CD4-positive, alpha-beta memory T cell (primary cell): ENCODE measurements at regions not wholly inside any gene's neighbourhood (a gene's known extent, or its start where the extent isn't known, plus 50 kb on each side); places are given as distances from the start of the nearest gene placed in this dataset.

Experiments
- CTCF ChIA-PET: fragments of 350-600 bp; sonication (Branson Sonifier 250); formaldehyde crosslinking; loops from one replicate; lab custom pipeline; 2021; ENCODE audit warnings: inconsistent platforms; ENCODE audit not compliant: partially characterized antibody; lab: Charles Lee
- POLR2A ChIA-PET: fragments of 350-600 bp; sonication (Branson Sonifier 250); formaldehyde crosslinking; loops from one replicate; lab custom pipeline; 2021; ENCODE audit not compliant: partially characterized antibody; lab: Charles Lee
- DNase-seq, 5 donors: peaks; one replicate each; pipeline versions ENCODE4 v3.0.0 to v3.0.0-alpha.2; 2020 to 2022; ENCODE audit warnings: mixed read lengths in 1 of 5
- H3K27ac ChIP-seq: one replicate; pipeline ENCODE4 v1.7.0; 2013; ENCODE audit warnings: low read depth, low read length
- H3K27me3 ChIP-seq: 2 replicates; pipeline ENCODE4 v1.7.0; 2013; ENCODE audit warnings: mild to moderate bottlenecking, low read length, moderate library complexity; ENCODE audit not compliant: insufficient read depth
- H3K36me3 ChIP-seq: 2 replicates; pipeline ENCODE4 v1.7.0; 2013; ENCODE audit warnings: mild to moderate bottlenecking, low read length, moderate library complexity; ENCODE audit not compliant: insufficient read depth
- H3K4me1 ChIP-seq: 2 replicates; pipeline ENCODE4 v1.7.0; 2013; ENCODE audit warnings: mild to moderate bottlenecking, low read length, moderate library complexity; ENCODE audit not compliant: insufficient read depth
- H3K4me3 ChIP-seq, 2 donors: one replicate each; pipeline ENCODE4 v1.7.0; 2013; ENCODE audit warnings: low read length in 2 of 2, mild to moderate bottlenecking in 1 of 2
- H3K9me3 ChIP-seq, 2 donors: one replicate each; pipeline ENCODE4 v1.7.0; 2013; ENCODE audit warnings: low read length in 2 of 2, control low read depth in 1 of 2; ENCODE audit not compliant: control insufficient read depth in 1 of 2
- H3K27ac Mint-ChIP-seq, 7 donors: one replicate each; pipeline ENCODE4 v1.8.0; 2020 to 2021; ENCODE audit warnings: mixed read lengths in 7 of 7, mild to moderate bottlenecking in 6 of 7, inconsistent platforms in 3 of 7, moderate library complexity in 3 of 7
- H3K27me3 Mint-ChIP-seq, 2 donors: one replicate each; pipeline ENCODE4 v1.8.0; 2020 to 2021; ENCODE audit warnings: mixed read lengths in 2 of 2
- H3K36me3 Mint-ChIP-seq, 2 donors: one replicate each; pipeline ENCODE4 v1.8.0; 2020 to 2021; ENCODE audit warnings: mixed read lengths in 2 of 2, inconsistent platforms in 1 of 2, mild to moderate bottlenecking in 1 of 2
- H3K4me1 Mint-ChIP-seq, 4 donors: one replicate each; pipeline ENCODE4 v1.8.0; 2020 to 2021; ENCODE audit warnings: mixed read lengths in 4 of 4, mild to moderate bottlenecking in 1 of 4
- H3K4me3 Mint-ChIP-seq, 8 donors: one replicate each; pipeline ENCODE4 v1.8.0; 2020 to 2021; ENCODE audit warnings: mixed read lengths in 8 of 8, mild to moderate bottlenecking in 7 of 8, moderate library complexity in 6 of 8, inconsistent platforms in 3 of 8
- H3K9me3 Mint-ChIP-seq, 8 donors: one replicate each; pipeline ENCODE4 v1.8.0; 2020 to 2021; ENCODE audit warnings: mixed read lengths in 8 of 8, mild to moderate bottlenecking in 5 of 8, inconsistent platforms in 3 of 8, moderate library complexity in 1 of 8
- intact Hi-C: fragments of 100-400 bp; cut with micrococcal nuclease; formaldehyde crosslinking; loops from one replicate; pipeline ENCODE4 v1.15.1; 2023

- Histone ChIP-seq H3K4me1 (no peaks in the 10 kb centered on the region), H3K36me3 (no peaks in the 10 kb centered on the region), H3K9me3 (no peaks in the 10 kb centered on the region), H3K27ac (no peak overlapping the region), H3K27me3 (no peaks in the 10 kb centered on the region), H3K4me3 (no peak overlapping the region)
- no peaks in the 10 kb centered on the region for H3K4me1 Mint-ChIP-seq
- POLR2A ChIA-PET, result no interaction called here
- no peaks in the 10 kb centered on the region for H3K27me3 Mint-ChIP-seq
- no peak for DNase-seq
- H3K27ac Mint-ChIP-seq, result no peak overlapping the region
- H3K9me3 Mint-ChIP-seq, result peaks cover 0 to 7% (median 0%) of the 10 kb centered on the region in 8 donors
- no peak overlapping the region for H3K4me3 Mint-ChIP-seq
- CTCF ChIA-PET, result no interaction called here
- H3K36me3 Mint-ChIP-seq, result no peaks in the 10 kb centered on the region
- intact Hi-C loops, result no loop called here
Measured at GRCh38 chr6:164322533-164322932, 908.0 kb downstream of the QKI start.

GRCh38 chr6:164321297-164321696 is 906.8 kb downstream of the QKI start:
- H3K27me3 Mint-ChIP-seq, result no peaks in the 10 kb centered on the region
- H3K36me3 Mint-ChIP-seq, result no peaks in the 10 kb centered on the region
- H3K4me3 ChIP-seq, result no peak overlapping the region
- no peaks in the 10 kb centered on the region for H3K4me1 ChIP-seq
- no peaks in the 10 kb centered on the region for H3K4me1 Mint-ChIP-seq
- H3K27ac ChIP-seq, result no peak overlapping the region
- intact Hi-C loops, result no loop called here
- ChIA-PET CTCF (no interaction called here), POLR2A (no interaction called here)
- no peak for DNase-seq
- H3K9me3 ChIP-seq, result no peaks in the 10 kb centered on the region
- H3K36me3 ChIP-seq, result no peaks in the 10 kb centered on the region
- H3K27ac Mint-ChIP-seq, result peak overlapping the region in 1 of 7 donors; percentile 30
- no peaks in the 10 kb centered on the region for H3K27me3 ChIP-seq
- H3K4me3 Mint-ChIP-seq, result no peak overlapping the region
- peaks cover 0 to 7% (median 0%) of the 10 kb centered on the region in 8 donors for H3K9me3 Mint-ChIP-seq

DNA sequence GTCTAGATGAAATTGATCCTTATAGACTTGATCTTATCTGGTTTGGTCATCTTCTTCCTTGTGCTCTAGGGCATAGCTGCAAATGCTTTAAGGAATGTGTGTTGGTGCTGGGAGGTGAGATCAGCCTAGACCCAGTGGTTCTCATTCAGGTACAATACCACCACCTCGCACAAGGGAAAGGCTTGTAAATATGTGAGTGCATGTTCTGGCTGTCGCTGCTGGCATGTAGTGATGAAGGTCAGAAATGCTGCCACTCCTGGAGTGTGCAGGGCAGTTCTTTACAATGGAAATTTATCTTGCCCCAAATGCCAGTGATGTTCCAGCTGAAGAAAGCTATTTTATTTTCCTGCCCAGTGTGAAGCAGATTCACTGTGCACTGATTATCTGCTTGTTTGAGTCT is 900.9 kb downstream of the QKI start:
- ChIA-PET POLR2A (no interaction called here), CTCF (no interaction called here)
- intact Hi-C loops, result no loop called here
- H3K36me3 Mint-ChIP-seq, result no peaks in the 10 kb centered on the region
- no peaks in the 10 kb centered on the region for H3K27me3 ChIP-seq
- no peak overlapping the region for H3K27ac Mint-ChIP-seq
- no peaks in the 10 kb centered on the region for H3K36me3 ChIP-seq
- H3K9me3 ChIP-seq, result no peaks in the 10 kb centered on the region
- H3K4me3 ChIP-seq, result no peak overlapping the region
- H3K27me3 Mint-ChIP-seq, result no peaks in the 10 kb centered on the region
- H3K4me1 Mint-ChIP-seq, result no peaks in the 10 kb centered on the region
- no peak overlapping the region for H3K4me3 Mint-ChIP-seq
- no peak for DNase-seq
- peaks cover 0 to 3% (median 0%) of the 10 kb centered on the region in 8 donors for H3K9me3 Mint-ChIP-seq
- no peak overlapping the region for H3K27ac ChIP-seq
- H3K4me1 ChIP-seq, result no peaks in the 10 kb centered on the region

DNA sequence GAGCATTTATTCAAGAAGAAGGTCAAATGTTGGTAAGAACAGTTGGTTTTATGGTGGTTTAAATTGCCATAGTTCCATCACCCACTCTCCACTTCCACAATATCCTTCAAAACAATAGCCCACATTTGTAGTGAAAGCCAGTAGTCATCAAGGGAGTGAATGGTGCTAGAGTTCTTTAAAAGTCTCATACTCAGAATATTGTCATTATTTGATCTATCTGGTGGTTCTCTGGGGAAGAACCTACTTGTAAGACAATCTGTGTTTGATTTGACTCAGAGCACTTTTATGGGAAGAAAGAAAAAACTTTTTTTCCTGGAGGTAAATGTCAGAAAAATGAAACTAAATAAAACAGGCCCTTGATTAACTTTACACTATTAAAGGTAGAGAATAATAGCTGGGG is 893.8 kb downstream of the QKI start:
- intact Hi-C loops, result no loop called here
- H3K4me3 ChIP-seq, result no peak overlapping the region
- no peaks in the 10 kb centered on the region for H3K36me3 ChIP-seq
- no peaks in the 10 kb centered on the region for H3K27me3 Mint-ChIP-seq
- H3K36me3 Mint-ChIP-seq, result no peaks in the 10 kb centered on the region
- H3K27ac Mint-ChIP-seq, result no peak overlapping the region
- no peak overlapping the region for H3K4me3 Mint-ChIP-seq
- no peaks in the 10 kb centered on the region for H3K4me1 ChIP-seq
- no peaks in the 10 kb centered on the region for H3K27me3 ChIP-seq
- no peak for DNase-seq
- H3K27ac ChIP-seq, result no peak overlapping the region
- CTCF ChIA-PET, result no interaction called here
- H3K9me3 Mint-ChIP-seq, result peaks cover 0 to 14% (median 4%) of the 10 kb centered on the region in 8 donors
- no peaks in the 10 kb centered on the region for H3K4me1 Mint-ChIP-seq
- POLR2A ChIA-PET, result no interaction called here
- no peaks in the 10 kb centered on the region for H3K9me3 ChIP-seq

DNA sequence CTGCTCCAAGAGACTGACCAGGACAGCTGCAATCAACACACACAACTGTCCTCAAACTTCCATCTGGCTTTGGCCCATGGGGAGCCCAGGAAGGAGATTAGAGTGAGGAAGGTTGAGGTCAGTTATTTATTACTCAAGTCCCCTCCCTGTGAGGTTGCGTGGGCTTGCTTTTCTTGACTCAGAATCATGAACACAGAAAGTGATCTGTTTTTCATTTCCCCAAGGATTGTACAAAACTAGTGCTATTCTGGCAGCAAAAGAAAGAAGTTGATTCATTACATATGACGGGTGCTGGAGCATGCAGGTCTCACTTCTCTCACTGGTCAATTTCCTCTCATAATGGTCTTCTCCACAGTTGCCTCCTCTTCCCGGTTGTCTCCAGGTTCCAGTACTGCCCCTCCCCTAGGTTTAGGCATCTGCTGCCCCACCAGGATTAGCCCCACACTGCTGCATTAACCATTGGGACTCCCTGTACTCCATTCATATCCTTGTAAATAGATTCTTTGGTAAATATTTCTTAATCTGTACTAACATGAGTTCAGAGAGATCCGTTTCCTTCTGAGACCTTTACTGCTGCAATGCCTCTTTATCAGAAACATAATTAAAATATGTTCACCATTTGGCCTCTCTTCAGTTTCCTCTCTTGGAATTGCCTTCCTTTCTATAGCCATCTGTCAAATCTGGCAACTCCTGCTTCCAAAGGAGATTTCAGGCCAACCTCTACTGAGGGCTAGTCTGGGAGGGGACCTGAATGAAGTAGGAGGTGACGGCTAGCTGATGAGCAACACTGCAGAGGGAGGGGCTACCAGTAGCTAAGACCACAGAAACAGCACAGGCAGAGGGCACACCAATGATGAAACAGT is 888.8 kb downstream of the QKI start:
- no peak overlapping the region for H3K4me3 ChIP-seq
- no peaks in the 10 kb centered on the region for H3K4me1 Mint-ChIP-seq
- intact Hi-C loops, result no loop called here
- no peak for DNase-seq
- no peak overlapping the region for H3K4me3 Mint-ChIP-seq
- no peaks in the 10 kb centered on the region for H3K36me3 ChIP-seq
- H3K9me3 Mint-ChIP-seq, result peaks cover 0 to 8% (median 3%) of the 10 kb centered on the region in 8 donors
- H3K27ac Mint-ChIP-seq, result no peak overlapping the region
- no peaks in the 10 kb centered on the region for H3K36me3 Mint-ChIP-seq
- H3K4me1 ChIP-seq, result no peaks in the 10 kb centered on the region
- POLR2A ChIA-PET, result no interaction called here
- H3K27me3 ChIP-seq, result no peaks in the 10 kb centered on the region
- H3K9me3 ChIP-seq, result no peaks in the 10 kb centered on the region
- no peaks in the 10 kb centered on the region for H3K27me3 Mint-ChIP-seq
- CTCF ChIA-PET, result no interaction called here
- H3K27ac ChIP-seq, result no peak overlapping the region

GRCh38 chr6:164296411-164296810 is 881.9 kb downstream of the QKI start:
- H3K27ac Mint-ChIP-seq, result no peak overlapping the region
- Histone ChIP-seq H3K36me3 (no peaks in the 10 kb centered on the region), H3K27ac (no peak overlapping the region), H3K9me3 (no peaks in the 10 kb centered on the region), H3K27me3 (no peaks in the 10 kb centered on the region), H3K4me1 (no peaks in the 10 kb centered on the region), H3K4me3 (no peak overlapping the region)
- ChIA-PET POLR2A (no interaction called here), CTCF (no interaction called here)
- no peak for DNase-seq
- no peaks in the 10 kb centered on the region for H3K27me3 Mint-ChIP-seq
- H3K4me3 Mint-ChIP-seq, result no peak overlapping the region
- no peaks in the 10 kb centered on the region for H3K4me1 Mint-ChIP-seq
- intact Hi-C loops, result no loop called here
- peaks cover 0 to 8% (median under 1%) of the 10 kb centered on the region in 8 donors for H3K9me3 Mint-ChIP-seq
- no peaks in the 10 kb centered on the region for H3K36me3 Mint-ChIP-seq

DNA sequence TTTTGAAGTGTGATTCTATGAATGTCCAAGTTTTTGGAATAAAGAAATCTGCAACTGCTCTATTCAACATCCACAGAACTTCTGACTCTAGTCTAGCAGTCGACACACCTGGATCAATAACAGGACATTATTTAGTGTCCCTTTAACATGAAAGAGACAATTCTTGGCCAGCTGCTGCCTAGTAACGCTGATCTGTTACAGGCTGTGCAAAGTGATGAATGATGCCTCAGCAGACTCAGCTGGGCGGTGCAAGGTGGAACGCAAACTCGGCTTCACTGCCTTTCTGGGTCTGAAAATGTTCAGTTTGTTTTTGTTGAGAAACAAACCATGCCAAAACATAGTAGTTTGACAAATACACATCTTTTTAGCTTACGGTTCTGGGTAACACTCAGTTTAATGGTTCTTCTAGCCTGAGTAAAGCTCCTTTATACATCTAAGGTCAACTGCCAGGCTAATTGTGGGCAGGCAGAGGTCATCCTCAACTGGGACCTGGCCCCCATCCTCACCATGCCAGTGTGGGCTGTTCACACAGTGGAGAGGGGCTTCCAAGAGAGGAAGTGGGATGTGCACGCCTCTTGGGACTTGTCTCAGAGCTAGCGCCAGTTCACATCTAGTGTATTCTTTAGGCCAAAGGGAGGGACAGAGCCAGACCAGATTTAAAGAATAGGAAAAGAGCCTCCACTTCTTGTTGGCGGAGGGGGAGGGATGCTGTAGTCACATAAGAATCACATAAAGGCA is 879.7 kb downstream of the QKI start:
- no peak overlapping the region for H3K4me3 ChIP-seq
- Mint-ChIP-seq H3K9me3 (peaks cover 0 to 10% (median under 1%) of the 10 kb centered on the region in 8 donors), H3K4me3 (no peak overlapping the region), H3K27me3 (no peaks in the 10 kb centered on the region), H3K36me3 (no peaks in the 10 kb centered on the region), H3K27ac (no peak overlapping the region), H3K4me1 (no peaks in the 10 kb centered on the region)
- intact Hi-C loops, result no loop called here
- ChIA-PET CTCF (no interaction called here), POLR2A (no interaction called here)
- H3K4me1 ChIP-seq, result no peaks in the 10 kb centered on the region
- H3K9me3 ChIP-seq, result no peaks in the 10 kb centered on the region
- no peak overlapping the region for H3K27ac ChIP-seq
- H3K27me3 ChIP-seq, result no peaks in the 10 kb centered on the region
- DNase-seq, result no peak
- H3K36me3 ChIP-seq, result no peaks in the 10 kb centered on the region
